ENCODE measurements at regions not wholly inside any gene's neighbourhood (a gene's known extent, or its start where the extent isn't known, plus 50 kb on each side); places are given as distances from the start of the nearest gene placed in this dataset.
"Not testable (repeated sequence)": the region's sequence is repeated elsewhere in the genome, so short reads cannot be mapped to it uniquely, and the experiment has no call there.

DNA sequence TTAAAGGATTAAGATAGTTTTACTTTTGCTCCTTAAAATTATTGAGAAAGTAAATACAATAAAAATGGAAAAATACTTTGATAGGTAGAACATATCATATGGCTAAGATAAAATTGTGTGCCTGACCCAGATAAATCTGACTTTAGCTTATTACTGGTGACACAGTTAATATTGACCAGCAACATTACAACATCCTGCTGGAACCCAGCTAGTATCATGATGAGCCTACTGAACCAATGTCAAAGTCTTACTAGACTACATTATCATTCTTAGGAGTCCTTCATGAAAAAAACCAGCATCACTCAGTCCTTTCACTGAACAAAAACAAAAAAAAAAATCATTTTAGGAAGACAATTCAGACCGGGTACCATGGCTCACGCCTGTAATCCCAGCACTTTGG is 164.8 kb upstream of the CDK1 start:
- DNase-seq: no peak

DNA sequence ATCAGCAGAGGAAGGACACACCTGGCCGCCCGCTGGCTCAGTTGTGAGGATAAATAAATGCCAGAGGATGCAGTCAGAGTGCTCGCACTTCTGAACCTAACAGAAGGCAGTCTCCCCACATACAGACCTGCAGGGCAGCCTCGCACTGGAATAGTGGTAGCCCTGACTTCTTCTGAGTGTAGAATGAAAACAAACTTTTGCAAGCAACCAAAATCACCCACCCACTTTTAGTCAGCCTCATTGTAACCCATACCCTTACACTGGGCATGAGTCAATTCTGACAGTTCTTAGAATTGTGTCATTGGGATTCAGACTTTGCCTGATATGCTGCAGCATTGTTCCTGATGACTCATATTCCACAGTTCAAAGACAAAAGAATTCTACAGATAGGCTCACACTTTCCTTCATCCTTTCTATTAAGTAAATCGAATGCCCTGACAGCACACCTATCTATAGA is 167.0 kb upstream of the CDK1 start:
- no peak for DNase-seq

DNA sequence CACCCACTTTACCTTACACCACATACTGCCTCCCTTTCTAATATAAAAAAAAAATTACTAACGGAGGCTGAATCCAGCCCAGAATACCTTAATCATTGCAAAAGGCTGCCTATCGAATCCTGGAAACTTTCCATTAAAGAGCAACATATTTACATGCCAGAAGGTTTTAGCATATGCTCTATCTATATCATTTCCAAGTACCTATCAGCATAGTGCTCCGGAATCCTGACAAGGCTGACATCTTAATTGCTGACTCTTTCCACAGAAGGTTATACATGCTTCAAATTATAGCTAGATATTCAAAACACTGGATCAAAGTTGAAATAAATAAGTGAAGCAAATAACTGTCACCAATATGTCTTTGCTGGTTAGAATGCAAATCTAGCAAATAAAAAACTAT is 170.9 kb upstream of the CDK1 start:
- no peak for DNase-seq

DNA sequence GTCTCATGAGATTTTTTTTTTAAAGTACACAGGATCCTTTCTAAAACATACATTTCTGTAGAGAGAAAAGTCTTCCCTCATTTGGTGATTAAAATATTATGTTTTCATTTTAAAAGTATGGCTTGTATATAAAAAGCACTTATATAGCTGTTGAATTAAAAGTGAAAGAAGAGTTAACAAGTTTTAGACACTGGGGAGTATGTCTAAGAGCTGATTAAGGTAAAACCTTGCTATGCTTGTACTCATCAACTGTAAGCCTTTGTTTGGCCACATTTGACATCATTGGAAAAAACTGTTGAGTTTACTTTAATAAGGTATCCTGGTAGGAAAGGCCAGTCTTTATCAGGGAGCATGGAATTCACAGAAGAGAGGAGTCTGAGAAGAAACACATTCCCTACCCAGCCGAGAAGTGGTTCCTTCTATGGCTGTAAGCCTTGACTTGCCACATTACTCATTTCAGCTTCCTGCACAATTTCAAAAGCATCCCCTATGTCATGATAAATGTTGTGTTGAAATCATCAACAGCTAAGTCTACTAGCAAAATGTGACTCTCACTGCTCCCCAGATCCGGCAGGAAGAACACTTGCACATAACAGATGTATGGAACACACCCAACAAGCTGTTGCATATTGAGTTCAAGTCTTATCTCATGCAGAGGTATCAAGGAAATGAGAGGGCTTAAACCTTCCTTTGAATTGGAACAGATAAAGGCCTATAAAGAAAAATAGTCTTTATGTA is 171.8 kb upstream of the CDK1 start:
- no peak for DNase-seq

DNA sequence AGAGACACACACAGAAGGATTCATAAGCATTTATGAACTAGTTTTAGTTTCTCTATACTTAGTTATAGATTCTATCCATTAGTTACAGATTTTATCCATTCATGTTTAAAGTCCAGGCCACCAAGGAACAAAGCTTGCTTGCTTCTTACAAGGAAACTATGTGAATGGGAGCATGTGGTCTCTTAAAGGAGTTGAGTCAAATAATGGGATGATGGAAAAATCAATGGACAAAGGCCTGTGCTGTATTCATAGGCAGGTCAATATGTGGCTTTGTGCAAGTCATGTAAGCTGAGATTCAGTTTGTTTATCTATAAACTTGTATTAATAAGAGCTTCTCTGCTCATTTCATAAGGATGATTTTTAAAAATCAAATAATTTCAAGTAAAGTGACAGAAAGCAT is 172.8 kb upstream of the CDK1 start:
- no peak for DNase-seq

DNA sequence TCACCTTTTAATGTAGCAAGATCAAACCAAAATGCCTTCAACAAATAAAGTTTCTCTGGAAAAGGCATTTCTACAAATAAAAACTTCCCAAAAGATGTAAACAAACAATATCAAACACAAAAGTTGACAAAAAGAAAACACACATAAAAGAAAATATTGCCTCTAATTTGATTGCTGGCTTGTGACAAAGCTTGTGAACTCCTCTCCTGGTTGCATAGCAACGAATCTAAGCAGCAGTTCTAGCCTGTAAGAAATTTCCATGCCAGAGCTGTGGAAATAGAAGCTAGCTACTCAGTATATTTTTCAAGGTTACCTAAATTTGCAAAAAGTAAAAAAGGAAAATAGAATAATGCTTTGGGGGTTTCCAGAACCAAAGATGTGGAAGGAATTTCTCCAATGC is 173.9 kb upstream of the CDK1 start:
- no peak for DNase-seq

DNA sequence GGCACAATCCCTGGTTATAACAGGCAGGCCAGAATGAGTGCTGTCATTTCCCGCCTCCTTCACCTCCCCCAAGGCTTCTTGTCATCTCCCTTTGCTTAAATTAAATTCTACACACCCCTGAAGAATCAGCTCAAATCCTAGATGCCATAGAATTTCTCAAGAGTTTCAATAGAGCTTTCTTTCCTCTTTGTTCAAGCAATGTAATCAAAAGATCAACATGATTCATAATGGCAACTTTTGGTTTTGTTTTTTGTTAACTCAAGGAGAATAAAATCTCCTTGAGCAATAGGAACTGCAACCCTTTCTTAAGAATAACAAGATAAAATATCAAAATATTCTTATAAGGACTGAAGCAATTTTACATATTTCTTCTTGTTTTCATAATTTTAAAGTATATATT is 180.8 kb upstream of the CDK1 start:
- DNase-seq: no peak

DNA sequence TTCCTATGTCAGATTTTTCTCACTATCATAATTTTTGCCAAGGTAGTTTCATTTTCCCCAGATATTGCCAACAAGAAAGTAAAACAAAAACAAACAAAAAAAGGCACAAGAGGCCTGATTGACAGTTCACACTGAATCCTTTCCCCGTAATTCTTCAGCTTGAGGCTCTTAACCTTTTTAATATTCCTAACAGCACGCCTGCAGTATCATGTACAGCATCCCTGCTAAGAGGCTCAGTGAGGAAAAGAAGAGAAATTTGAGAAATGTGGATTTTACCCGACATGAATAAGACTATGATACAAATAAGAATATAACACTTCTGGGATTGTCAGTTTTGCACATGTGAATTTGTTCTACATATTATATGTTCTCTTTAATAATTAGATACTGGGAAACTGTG is 182.4 kb upstream of the CDK1 start:
- no peak for DNase-seq

DNA sequence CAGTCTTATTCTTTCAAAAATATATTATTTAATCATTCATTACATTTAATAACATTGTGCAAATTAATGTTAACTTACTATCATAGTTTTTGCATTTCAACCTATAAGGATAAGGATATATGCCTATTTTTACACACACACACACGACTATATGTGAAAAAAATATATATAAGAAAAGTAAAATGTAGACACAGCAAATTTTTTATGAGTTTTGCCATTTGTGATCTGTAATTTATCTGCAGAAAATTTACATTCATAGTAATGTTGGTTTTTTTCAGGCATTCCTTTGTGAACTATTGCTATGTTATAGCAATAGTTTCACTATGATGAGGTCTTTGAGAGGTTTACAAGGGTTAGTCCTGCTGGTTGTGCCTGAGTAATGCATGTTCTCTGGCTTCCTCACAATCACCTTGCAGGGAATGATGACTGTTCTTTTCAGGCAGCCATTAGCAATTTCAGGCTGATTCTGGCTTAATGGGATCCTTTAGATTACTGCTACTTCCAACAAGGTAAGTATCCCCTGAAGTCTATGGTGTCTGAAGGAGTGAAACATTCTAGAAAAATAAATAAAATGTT is 183.7 kb upstream of the CDK1 start:
- DNase-seq: no peak

DNA sequence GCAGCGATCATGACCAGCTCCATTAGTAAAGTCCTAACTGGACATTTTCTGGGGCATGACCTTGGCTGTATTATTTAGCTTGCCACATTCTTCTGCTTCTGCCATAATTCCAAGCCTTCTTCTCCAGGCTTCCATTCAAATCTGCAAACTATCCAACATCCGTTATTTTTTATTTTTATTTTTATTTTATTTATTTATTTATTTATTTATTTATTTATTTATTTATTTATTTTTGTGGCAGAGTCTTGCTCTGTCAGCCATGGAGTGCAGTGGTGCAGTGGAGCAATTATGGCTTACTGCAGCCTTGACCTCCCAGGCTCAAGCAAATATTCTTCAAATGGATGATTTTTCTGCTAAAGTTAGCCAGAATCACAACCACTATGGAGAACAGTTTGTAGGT is 187.2 kb upstream of the CDK1 start:
- no peak for DNase-seq

DNA sequence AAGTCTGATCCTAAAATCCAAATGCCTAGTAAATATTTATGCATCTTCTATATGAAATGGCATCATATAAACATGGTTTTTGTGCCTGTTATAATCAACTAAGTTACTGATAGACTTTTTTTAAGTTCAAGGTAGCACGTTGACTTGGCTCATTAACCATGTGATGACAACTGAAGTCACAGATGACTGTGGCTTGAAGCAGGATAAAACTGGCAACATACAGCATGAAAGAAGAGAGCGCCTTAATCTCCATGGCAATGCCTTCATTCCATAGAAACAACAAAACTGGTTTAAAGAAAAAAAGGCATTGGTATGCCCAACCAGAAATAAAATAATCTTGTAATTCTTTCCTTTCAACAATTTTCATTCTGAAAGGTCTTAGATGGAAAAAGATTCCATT is 188.9 kb upstream of the CDK1 start:
- DNase-seq: no peak

DNA sequence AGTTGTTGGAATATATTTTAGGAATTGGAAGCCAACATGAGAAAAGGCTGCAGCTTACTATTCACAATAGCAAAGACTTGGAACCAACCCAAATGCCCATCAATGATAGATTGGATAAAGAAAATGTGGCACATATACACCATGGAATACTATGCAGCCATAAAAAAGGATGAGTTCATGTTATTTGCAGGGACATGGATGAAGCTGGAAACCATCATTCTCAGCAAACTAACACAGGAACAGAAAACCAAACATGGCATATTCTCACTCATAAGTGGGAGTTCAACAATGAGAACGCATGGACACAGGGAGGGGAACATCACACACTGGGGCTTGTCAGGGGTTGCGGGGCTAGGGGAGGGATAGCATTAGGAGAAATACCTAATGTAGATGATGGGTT is 192.1 kb upstream of the ANK3 start:
- DNase-seq: not testable (repeated sequence)

DNA sequence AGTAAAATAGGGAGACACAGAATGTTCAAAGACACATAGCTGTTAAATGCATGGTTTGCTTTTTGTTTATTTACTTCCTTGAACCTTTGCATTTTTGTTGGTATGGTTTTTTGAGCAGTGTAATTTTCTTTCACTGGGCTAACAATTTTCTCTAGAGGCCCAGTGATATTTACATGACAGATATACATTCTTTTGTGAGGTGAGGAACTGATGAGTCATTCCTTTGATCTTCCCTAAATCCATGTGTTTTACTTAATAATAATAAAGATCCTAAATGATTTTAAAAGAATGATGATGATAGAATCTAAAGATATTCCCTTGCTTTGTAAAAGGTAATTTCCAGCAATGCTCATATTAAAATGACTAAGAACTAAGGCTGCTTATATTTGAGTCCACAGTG is 188.5 kb upstream of the ANK3 start:
- DNase-seq: no peak

DNA sequence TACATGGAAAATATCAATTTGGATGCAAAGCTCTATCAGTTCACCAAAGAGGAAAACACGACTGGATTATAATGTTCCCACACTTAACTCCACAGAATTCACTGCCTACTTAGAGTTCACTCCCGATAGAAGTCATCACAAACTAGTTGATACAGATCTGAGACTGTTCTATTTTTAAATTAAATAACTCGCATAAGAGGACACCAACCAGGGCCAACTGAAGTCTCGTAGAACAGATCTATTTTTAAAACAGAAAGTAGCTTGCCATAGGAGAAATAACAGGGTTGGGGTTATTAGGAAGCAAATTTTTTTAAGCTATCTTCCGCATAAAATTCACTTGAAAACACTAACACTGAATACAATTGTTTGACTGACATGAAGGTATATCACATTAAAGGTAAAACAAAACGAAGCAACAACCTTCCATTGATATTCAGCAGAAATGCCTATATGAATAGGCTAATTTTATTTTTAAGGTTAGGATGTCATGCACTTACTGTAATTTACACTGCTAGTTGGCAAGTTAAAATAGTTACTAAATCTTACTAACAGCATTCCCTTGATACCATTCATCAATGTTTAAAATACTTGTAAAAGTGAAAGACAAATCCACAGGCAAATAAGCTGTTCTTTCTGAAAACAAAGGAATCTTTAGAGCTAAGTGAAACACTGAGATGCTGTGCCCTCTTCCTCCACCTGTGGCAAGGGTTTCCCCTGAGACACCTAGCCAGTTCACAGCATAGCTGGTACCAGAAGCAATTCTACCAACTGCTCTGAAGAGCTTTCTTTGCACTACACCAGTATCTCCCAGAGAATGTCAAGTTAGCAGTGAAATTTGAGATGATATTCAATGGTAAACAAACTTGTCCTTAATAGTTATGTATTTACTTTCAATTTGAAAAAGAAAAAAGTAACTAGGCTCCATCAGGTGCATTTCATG is 186.7 kb upstream of the ANK3 start:
- no peak for DNase-seq

DNA sequence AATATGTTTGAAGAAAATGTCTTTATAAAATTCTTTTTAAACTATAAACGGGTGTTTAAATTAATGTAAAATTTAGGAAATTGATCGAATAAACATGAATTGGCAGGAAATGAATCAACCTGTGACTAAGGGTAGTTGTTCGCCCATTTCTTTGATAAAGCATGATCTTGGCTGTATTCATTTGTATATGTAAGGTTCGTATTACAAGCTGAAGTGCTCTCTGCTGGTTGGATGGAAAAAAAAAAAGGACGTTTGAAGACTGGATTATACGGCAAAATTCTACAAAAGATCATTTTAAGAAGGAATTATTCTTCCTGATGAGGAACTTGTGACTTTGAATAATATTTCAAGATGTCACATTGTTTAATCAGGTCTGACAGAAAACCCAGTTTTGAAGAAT is 185.4 kb upstream of the ANK3 start:
- no peak for DNase-seq

DNA sequence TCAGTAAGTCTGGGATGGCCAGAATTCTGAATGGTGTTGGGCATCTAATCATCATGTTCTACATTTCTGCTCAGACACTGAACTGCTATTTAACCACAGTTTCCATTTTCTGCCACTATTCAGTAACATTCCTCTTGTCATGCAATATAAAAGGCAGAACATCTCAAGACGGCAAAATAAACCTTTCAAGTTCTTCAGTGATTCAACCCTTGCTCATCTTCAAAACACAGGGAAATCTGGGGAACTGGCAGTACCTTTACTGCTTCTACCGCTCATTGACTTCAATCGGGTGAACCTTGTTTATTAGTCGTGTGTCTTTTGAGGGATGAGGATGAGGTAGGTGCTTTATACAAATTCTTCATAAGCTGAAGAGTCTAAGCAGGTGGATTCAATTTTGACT is 184.7 kb upstream of the ANK3 start:
- DNase-seq: no peak

DNA sequence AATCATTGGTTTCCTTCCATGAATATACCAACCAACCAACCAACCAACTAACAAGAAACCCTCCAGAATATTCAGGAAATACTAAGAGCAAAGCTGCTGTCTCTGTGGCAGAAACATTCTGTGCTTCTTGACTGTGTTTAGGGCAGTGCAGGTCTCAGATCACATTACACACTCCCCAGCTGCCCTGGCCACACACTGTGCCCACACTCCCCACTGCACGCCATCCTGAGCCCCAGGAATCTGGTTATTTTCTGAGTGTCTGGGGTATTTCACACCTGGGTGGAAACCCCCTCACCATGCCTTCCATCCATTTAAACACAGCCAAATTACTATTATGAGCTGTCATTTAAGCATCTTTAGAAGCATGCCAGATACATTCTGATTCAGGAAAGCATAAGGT is 183.7 kb upstream of the ANK3 start:
- DNase-seq: no peak

DNA sequence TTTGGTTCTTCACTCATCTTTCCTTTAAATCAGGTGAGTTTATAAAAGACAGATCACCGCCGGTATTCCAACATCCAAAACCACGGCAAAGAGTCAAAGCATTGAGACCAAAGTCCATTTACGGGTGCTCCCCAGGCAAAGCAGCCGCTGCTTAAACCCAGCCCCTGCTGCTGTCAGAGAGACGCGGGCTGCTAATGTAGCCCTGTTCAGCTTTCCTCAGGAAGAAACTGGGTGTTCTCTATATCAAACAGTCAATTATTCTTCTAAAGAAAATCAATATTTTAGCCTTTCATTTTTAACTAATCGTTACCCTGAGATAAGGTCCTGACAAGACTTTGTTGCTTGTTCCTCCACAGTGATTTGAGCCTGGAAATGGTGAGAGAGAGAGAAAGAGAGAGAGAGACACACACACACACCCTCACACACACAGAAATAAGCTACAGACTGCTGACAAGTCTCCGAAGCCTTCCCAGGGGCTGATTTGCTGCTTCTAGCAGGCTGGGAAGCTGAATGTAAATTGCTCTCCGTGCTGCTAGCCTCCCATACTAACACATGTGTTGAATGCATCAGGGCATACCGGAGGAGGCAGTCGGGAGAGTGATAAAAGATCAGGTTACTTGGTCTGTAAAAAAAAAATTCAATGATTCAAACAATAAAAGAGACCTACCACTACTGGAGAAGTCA is 183.0 kb upstream of the ANK3 start:
- no peak for DNase-seq

DNA sequence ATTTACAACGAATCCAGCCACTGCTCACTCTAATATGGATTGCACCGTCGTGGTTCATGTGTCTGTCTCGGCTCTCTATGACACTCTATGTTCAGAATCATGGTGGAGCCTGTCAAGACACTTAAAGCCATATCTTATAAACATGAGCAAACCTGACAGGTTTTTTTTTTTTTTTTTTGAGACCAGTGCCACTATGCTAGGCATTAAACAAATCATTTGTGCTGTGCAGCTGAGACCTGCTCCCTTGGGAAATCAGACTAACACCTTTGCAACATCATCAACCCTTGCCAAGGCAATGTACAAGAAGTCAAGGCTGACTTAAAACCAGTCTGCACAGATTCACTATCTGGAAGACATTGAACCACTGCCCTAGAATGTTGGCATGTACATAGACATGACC is 181.2 kb upstream of the ANK3 start:
- DNase-seq: no peak

DNA sequence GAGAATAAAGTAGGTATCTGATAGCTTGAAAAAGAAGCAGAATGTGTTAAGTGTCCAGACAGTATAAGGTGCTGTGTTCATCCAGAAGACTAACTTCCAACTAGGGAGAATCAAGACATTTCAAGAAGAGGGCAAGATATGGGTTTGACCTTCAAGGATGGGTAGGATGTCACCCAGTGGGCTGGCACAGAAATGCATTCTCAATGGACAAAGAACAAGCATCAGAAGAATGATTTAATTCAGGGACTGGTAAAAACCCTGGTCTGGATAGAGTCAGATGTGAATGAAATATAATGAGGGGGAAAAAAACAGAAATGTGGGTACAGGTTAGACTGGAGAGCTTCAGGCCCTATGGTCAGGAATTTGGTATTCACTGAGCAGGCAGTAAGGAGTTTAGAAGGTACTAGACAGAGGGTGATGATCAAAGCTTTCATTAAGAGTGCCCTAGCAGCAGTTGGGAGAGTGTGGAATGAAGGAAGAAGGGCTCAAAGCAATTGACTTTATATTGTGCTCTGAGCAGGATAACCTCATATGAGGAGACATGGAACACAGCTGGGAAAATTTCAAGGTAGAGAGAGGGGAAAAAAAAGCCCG is 180.7 kb upstream of the ANK3 start:
- no peak for DNase-seq

DNA sequence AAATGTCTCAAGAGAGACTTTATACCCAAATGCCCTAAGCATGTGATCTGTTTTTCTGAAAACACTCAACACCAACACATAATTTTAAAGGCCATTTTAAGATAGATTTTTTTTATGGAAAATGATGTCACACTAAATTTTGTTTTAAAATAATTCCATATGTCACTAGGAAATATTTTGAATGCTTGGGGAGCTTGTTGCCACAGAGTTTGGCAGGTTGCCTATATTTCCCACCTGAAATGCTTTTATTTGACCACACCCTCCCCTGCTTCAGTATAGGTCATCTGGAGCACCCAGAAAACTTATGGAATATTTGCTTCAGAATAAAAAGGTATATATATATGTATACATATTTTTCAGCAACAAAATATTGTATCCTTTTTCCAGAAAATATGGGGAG is 180.0 kb upstream of the ANK3 start:
- no peak for DNase-seq

DNA sequence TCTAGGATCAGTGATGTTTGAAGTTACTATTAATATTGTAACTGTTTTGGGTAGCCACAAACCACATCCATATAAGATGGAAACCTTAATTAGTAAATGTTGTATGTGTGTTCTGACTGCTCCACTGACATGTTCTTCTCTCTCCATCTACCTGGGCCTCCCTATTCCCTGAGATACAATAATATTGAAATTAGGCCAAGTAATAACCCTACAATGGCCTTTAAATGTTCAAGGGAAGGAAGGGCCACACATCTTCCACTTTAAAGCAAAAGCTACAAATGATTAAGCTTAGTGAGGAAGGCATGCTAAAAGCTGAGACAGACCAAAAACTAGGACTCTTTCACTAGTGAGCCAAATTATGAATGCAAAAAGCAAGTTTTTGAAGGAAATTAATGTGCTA is 176.4 kb upstream of the ANK3 start:
- DNase-seq: no peak

DNA sequence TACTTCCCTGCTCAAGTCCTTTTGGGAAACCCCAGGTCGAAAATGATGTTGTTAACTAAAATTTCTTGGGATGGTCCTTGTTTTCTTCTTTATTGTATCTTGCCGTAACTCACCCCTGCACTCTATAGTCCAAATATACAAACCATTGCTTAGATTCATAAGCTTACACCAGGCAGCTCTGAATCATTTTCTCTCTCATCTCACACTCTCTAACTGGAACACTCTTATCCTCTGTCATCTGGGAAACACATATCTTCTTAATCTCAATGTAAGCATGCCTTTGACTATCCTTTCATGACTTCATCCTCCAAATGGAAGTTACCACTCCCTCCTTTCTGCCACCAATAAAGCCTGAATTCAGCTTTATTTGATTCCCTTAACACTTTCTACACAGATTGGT is 175.8 kb upstream of the ANK3 start:
- DNase-seq: no peak
